ENCODE measurements at regions not wholly inside any gene's neighbourhood (a gene's known extent, or its start where the extent isn't known, plus 50 kb on each side); places are given as distances from the start of the nearest gene placed in this dataset.

DNA sequence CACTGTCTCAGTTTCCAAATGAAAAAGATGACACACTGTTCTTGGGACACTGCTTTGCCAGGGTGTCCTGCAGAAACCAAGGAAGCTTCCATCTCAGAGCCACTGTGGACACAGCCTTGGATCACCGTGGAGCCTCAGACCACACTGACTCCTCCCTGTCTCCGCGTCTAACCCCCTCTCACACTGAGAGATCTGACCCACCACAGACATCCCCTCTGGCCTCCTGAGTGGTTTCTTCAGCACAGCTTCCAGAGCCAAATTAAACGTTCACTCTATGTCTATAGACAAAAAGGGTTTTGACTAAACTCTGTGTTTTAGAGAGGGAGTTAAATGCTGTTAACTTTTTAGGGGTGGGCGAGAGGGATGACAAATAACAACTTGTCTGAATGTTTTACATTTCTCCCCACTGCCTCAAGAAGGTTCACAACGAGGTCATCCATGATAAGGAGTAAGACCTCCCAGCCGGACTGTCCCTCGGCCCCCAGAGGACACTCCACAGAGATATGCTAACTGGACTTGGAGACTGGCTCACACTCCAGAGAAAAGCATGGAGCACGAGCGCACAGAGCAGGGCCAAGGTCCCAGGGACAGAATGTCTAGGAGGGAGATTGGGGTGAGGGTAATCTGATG lies 113.4 kb upstream of the PKDCC start:
- DNase-seq (ENCODE audit: low read depth) = peak; percentile 88

DNA sequence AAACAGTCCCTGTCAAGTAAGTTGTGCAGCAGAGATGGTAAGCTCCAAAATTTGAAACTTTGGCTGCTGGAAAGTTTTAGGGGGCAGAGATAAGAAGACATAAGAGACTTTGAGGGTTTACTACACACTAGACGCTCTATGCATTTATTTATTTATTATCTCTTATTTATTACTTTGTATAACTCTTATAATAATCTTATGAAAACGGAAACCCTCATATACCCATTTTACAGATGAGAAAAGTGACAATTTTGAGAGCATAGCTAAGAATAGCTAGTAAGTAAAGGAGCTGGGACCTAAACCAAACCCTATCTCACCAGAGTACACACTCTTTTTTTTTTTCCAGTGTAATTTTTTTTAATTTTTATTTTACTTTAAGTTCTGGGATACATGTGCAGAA lies 112.8 kb upstream of the PKDCC start:
- DNase-seq (ENCODE audit: low read depth) = no peak

DNA sequence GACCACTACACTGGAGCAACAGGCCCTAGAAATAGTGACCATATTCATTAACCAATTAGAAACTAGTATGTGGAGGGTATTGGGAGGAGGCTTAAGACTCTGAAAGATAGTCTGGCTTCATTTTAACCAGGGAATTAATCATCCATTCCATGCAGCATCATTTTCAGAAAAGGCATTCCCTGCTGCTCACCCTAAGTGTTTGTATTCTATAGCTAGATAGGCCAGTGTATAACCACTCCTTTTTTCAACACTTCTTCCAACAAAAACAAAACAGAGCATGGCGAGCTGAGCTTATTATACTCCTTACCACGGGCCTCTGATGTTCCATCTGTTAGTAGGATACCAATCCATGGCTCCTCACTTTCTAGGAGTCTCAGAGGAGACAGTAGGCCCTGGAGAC lies 112.0 kb upstream of the PKDCC start:
- DNase-seq (ENCODE audit: low read depth) = no peak

DNA sequence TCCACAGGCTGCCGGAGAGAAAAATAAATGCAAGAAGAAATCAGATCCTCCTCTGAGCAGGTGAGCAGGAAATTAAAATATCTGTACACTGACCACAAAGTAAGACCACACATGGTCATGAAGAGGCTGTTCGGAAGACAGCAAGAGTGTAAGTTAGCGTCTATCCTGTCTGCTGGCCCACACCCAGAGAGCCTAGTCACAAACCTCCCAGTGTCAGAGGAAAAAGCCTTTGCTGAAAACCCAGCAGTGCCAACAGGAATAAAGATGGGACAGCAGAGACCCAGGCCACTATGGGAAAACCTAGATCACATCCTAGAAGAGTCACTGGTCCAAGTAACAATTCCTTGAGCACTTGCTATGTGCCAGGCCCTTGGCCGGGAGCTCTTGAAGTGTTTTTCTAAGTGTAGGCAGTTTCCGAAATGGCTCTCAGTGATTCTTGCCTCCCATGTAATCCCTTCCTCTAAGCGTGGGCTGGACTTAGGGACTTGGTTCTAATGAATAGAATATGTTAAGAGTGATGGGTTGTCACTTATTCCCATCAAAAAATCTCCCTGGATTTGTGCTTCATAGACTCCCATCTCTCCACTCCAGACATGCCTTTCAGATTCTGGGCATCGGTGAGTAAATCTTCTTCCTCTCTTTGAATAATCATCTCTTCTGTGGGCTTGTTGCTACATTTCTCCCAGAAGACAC lies 110.9 kb upstream of the PKDCC start:
- DNase-seq (ENCODE audit: low read depth) = no peak

DNA sequence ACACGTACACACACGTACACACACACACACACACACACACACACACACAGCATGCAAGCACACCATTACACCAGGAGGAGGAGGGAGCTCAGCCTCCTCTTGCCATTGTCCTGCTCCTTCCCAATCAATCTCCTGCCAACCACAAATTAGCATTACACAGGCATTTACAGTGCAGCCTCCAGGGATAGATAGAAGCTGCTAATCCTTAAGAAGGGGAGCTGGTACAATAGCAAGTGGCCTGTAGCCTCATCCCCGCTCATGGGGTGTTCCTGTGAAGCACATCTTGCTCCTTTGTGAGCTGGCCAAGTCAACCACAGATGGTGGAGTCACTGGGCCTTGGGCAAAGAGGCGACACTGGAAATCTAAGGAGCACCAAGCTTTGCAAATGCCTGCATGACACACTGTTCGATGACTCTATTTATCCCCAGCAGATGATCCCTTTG lies 110.3 kb upstream of the PKDCC start:
- DNase-seq (ENCODE audit: low read depth) = peak; percentile 79

DNA sequence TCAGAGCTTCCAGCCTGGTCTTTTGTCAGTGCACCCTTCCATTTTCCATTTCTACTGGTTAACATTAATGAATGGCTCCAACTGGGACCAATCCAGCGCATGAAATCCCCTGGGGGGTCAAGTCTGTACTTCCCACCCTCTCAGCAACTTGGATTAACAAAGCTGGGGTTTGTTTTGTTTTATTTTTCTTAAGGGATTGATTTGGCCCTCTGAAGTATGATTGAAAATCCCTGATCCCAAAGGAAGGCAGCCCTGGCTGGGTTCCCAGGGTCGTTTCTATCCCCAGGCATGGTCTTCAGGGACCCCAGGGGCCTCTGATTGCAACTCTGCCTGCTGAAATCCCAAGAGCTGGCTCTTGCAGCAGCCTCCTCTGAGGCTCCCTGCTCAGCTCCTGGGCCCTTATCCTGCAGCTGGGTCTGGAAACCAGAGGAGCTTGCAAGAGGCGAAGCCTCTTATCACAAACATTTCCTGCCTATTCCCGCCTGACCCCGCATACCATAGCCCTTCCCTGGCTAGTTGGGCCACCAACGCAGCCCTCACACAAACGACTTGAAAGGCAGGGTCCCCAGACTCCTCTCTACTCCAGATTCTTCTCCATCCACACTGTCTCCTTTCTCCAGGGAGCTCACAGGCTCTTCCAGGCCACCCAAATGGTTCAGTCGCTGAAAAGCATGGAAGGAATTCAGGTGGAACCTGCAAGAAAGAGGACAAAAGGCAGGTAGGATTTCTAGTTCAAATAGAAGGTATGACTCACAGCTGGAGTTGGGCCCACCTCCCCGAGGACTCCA lies 109.7 kb upstream of the PKDCC start:
- DNase-seq (ENCODE audit: low read depth) = peak; percentile 63

DNA sequence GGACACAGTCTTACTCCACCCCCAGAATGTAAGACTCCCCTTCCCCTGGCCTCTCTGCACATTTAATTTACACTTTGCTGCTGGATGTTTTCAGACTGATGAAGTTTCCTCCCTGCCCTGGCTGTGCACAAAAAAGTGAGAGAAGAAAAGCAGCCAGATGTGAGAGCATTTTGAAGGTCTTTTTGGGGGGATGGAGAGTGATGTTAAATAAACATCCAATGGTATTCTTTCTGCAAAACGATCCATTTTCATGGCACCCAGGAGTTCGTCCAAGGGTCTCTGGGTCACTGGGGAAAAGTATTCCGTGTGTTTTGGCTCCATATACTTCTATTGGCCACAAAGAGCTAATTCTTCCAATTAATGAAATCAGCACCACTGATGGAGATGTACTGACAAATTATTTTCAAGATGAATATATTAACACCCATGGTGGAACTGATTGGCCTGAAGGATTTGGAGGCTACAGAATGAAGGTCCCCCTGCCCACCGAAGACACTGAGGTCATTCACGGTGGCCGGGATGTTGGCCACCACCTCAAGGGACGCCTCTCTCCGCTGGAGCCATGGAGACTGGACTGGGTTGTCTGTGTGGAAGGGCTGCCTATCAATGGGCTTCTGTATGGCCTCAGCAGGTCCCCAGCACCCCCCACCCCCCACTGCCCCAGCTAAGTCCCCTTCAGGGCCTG lies 107.6 kb upstream of the PKDCC start:
- DNase-seq (ENCODE audit: low read depth) = no peak

DNA sequence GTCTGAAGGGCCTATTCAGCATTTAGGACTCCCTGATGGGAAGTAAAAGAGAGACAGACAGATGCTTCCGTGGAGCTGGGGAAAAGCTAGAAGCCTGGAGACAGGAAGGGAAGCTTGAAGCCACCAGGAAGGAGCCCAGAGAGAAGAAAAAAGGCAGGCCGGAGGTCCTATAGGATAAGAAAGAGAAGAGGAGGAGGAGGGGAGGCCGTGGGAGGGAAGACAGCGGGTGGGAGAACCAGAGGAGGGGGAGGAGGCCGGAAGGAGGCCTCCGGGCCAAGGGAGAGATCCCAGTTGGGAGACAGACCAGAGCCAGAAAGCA lies 107.1 kb upstream of the PKDCC start:
- DNase-seq (ENCODE audit: low read depth) = peak; percentile 64

DNA sequence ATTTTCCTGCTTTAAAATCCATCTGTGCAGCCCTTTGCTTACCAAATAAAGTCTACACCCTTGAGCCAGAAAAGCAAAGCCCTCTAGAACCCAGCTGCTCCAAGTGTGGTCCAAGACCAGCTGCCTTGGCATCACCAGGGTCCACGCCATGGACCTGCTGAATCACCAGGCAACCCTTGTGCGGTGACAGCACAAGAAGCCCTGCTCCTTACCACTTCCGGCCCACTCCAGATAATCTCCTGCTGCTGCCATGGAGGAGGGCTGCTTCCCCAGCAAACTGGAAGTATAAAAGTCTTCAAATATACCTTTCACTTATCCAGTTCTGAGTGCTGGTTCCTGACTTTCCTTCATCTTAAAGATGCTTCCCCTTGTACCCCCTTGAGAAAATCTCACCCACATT lies 106.0 kb upstream of the PKDCC start:
- DNase-seq (ENCODE audit: low read depth) = peak; percentile 71

DNA sequence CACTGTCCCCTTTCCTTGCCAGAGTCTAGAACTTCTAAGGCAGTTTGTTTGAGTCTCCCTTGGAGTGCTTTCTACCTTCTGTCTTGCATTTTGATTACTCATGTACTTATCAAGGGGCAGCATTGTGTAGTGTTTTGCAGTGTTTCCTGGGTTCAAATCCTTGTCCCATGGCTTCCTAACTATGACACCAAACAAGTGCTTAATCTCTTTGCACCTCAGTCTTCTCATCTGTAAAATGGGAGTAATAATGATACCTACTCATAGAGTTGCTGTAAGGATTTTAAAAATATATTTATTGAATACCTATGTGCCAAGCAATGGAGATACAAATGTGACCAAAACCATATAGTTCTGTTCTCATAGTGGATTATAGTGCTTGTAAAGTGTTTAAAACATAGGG lies 105.5 kb upstream of the PKDCC start:
- DNase-seq (ENCODE audit: low read depth) = no peak

DNA sequence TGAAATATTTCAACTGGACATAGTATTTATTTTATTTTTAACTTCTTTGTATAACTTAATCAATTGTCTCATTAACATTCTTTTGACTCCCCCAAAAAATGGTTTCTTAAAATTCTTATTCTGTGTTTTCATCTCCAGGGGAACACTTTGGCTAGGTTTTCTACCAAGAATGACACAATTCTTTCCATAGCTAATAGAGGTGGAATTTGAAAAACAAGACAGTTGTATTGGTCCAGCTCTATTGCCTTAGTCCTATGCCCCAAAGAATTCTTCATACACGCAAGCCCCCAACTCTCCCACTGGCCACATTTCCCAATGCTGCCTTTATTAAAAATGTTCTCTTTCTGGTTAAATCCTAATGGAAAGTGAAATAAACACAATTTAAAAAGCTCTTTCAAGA lies 104.7 kb upstream of the PKDCC start:
- DNase-seq (ENCODE audit: low read depth) = no peak

DNA sequence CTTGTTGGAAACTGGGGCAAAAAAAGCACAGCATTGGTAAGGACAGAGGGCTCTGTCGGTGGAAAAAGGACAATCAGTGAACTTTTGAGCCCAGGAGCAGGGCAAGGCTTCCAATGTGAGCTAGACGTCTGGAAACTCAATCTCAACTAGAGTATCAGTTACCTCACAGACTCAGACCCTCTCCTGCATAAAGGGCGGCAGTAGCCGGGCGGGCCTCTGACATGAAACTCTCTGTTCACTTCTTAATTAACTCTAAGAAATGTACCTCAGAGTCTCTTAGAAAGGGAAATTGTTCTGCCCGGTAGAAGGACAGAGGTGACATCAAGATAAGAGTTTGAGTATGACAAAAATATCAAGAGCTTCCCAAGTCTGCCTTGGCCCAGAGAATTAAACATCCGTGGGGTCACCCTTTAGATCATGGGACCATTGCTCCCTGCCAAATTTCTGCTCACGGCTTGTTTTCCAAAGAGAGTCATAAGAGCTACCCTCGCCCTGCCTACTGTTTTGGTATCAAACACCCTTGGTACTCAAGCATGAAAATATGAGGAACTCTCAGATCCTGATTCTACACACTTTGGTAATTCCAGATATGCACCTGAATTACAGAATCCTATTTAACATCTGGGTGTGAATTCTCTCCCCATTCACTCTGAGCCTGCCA lies 103.5 kb upstream of the PKDCC start:
- DNase-seq (ENCODE audit: low read depth) = no peak

DNA sequence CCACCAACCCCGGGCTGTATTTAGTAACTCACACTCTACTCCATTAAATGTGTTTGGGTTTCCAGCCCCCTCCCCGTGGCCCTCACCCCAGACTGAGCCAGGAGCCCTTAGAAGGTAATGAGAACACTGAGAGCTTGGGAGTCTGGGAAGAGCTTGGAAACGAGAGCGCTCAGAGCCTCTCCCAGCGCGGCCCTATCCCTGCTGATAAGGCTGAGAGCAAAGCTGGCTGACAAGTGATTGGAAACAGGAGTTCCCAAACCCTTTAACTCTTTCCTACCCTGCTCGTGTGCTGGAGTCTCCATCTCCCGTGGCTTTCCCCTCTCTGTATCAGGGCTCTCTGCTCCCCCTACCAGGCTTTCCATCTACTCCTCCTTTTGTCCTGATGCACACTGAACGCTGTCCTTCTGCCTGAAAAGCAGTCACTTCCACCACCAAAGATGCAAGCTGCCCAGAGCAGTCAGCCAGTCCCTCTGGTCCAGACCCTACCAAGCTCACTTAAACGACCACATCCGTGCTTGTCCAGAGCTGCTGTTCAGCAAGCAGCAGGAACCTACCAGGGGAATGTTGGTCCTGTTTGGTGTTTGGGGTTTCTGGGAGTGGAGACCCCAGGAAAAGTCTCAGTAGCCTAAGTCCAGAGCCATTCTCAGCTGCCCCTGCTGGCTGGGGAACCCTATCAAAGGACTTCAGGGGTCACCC lies 100.0 kb upstream of the PKDCC start:
- peak; percentile 59 for DNase-seq (ENCODE audit: low read depth)

DNA sequence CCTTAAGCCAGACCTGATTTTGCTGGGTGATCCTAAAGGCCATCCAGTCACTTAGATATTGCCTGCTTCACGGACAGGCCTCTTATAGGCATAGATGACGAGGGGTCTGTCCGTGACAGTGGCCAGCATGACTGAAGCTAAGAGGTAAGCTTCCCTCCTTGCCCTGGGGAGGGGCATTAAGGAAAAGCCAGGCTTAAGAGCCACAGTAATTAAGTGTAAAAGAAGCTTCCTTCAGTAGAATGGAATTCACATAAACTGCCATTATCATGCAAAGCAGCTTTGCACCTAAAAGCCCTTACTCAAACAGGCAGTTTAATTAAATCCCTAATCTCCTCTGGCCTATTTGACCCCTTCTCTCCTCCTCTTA lies 99.4 kb upstream of the PKDCC start:
- no peak for DNase-seq (ENCODE audit: low read depth)

DNA sequence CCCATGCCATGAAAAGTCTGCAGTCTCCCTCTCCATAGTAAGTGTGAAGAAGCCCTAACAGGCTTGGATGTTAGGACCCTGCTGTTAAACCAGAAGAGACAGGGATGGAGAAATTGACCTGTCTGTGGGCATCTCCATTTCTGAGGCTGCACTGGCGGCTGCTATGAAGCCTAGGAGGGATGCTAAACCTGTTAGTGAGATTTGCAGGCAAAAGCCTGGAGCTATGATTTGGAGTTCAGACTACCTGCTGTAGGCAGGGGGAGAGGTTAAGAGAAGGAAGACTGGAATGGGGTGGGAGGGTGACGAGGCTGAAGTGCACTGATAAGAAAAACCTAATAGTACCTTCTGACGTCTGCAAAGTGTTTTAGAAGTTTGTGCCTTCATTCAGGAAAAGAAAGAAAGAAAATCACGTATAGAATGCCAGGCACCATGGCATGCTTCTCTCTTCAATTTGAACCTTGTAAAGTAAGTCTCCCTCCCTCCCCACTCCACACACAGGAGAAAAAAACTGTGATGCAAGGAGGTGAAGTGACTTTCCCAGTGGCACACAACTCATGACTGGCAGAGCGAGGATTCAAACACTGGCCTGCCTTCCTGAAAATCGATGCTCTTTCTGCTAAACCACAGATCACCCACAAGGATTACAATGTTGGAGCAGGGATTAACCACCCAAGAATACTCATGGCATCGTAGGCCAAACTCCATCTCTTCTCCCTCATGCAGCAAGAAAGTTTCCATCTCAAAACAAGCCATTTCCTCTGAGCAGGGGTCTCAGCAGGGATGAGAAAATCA lies 98.5 kb upstream of the PKDCC start:
- no peak for DNase-seq (ENCODE audit: low read depth)

DNA sequence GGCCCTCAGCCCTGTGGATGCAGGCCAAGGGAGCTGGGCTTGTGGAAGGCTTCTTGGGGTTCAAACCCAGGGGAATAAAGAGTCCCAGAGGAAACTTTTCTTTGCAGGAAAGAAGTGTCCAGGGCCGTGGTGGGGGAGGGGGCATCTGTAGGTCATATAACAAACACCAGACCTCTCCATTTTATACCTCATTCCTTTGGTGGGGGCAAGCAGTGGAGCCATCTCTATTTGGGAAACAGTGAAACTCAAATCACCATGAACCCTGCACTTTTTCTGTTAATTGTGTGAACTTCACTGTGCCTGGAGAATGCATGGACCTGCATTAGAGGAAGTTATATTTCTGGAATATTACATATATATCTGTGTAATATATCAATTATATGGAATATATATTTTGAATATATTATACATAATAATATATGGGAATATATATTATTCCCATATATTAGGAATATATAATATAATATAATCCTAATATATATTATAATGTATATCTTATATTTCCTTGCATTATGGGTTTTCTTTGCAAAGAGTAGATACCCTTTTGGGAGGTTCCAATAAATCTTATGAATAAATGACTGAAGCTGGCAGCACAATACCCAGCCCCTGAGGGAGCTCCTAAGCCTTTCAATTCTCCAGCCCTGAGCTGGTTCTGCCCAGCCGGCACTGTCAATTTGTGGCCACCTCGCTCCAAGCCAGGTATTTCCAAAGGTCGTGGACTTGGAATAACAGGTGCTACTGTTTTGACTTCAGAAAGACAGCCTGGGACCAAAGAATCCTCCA lies 97.7 kb upstream of the PKDCC start:
- DNase-seq (ENCODE audit: low read depth) = no peak

DNA sequence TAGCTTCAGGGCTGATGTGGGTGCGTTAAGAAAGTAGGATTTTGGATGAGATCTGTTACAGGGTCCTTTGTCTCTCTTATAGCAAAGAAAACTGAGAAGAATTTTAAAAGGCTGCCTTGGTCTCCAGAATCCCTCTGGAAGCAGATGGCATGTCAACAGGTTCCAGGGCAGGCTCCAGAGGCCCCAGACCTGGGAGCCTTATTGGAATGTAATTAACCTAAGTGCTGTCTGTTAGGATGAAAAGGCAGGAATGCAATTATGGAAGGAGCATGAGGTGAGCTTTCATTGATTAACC lies 97.2 kb upstream of the PKDCC start:
- DNase-seq (ENCODE audit: low read depth) = no peak

DNA sequence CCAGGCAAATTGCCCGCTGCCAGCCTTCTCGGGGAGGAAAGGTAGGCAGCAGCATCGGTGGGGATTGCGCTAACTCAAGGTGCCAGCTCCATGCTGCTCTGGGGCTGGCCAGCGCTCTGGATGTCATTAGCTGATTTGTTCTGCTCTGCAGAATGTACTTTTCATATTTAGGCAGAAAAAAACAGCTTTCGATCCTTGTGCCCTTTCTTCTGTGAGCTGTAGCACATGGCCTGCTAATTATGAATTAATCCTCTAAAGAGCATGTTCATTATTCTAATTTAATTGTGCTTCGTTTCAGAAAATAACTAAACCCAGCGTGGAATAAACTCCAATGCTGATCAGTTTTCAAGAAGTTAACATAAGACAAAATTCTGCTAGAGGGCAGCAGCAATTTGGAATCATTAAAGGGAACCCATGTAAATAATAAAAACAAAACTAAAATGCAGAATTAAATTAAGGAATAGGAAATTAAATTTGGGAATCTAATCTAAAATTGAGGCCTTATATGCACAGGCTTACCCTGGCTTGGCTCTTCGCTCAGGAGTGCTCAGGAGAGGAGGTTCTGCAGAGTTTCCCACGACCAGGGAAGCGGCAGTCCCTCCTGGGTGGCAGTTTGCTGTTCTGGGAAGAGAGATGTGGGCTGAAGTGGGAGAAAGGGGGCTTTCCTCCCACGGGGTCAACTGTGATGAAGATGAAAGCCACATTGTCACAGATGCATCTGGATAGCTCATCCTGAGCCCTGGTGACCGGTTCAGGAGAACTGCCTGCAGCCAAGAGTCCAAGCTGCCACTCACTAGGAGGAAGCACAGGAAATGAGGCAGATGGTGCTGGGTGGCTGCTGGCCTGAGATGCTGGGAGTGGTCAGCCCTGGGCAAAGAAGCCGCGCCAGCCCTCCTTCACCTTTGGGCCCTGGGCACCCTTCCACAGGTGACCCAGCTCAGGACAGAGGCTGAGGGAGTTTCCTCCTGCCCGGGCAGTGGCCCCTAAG lies 93.2 kb upstream of the PKDCC start:
- DNase-seq (ENCODE audit: low read depth) = no peak

Measured in amniotic epithelial cell (primary cell).